ENCODE measurements at regions not wholly inside any gene's neighbourhood (a gene's known extent, or its start where the extent isn't known, plus 50 kb on each side); places are given as distances from the start of the nearest gene placed in this dataset.

GRCh38 chr10:65320236-65321026 is 1605.4 kb upstream of the LRRTM3 start:
- TF ChIP-seq CTCF (IDR thresholded peaks at IDR 0.05; ENCODE audit: borderline replicate concordance, control extremely low read depth, extremely low read depth, insufficient read depth, missing control alignments) = no peak
- in situ Hi-C loops (cut with MboI; ENCODE audit: low sequenced_read_pairs, unreplicated experiment) = no loop called here
- DNase-seq (ENCODE audit: low spot score) = no peak

DNA sequence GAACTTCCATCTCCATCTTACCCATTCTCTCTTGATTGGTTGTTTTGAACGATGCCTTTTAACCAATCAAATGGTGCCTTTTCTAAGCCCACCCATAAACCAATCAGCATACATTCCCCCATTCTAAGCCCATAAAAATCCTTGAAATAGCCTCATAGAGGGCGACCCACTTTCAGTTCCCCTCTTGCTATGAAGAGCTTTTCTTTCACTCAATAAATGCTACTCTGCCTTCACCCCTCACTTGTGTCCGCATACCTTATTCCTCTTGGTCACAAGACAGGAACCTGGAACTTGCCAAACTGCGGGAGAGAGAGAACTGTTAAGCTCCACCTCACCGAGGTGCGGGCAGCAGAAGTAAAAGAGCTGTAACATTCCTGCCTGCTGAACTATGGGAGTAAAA is 1602.0 kb upstream of the LRRTM3 start:
- DNase-seq (ENCODE audit: low spot score) = no peak
- no peak for TF ChIP-seq CTCF (IDR thresholded peaks at IDR 0.05; ENCODE audit: borderline replicate concordance, control extremely low read depth, extremely low read depth, insufficient read depth, missing control alignments)
- in situ Hi-C loops (cut with MboI; ENCODE audit: low sequenced_read_pairs, unreplicated experiment) = no loop called here

GRCh38 chr10:65325913-65326312 is 1599.9 kb upstream of the LRRTM3 start:
- no peak for TF ChIP-seq CTCF (IDR thresholded peaks at IDR 0.05; ENCODE audit: borderline replicate concordance, control extremely low read depth, extremely low read depth, insufficient read depth, missing control alignments)
- in situ Hi-C loops (cut with MboI; ENCODE audit: low sequenced_read_pairs, unreplicated experiment) = no loop called here
- no peak for DNase-seq (ENCODE audit: low spot score)

- in situ Hi-C loops (cut with MboI; ENCODE audit: low sequenced_read_pairs, unreplicated experiment) = no loop called here
- DNase-seq (ENCODE audit: low spot score) = no peak
- TF ChIP-seq CTCF (IDR thresholded peaks at IDR 0.05; ENCODE audit: borderline replicate concordance, control extremely low read depth, extremely low read depth, insufficient read depth, missing control alignments) = no peak
Observed at GRCh38 chr10:65328486-65328885, 1597.3 kb upstream of the LRRTM3 start.

- no peak for DNase-seq (ENCODE audit: low spot score)
- TF ChIP-seq CTCF (IDR thresholded peaks at IDR 0.05; ENCODE audit: borderline replicate concordance, control extremely low read depth, extremely low read depth, insufficient read depth, missing control alignments) = no peak
- in situ Hi-C loops (cut with MboI; ENCODE audit: low sequenced_read_pairs, unreplicated experiment) = no loop called here
Observed at GRCh38 chr10:65335311-65335710, 1590.5 kb upstream of the LRRTM3 start.

- DNase-seq (ENCODE audit: low spot score) = no peak
- in situ Hi-C loops (cut with MboI; ENCODE audit: low sequenced_read_pairs, unreplicated experiment) = no loop called here
- no peak for TF ChIP-seq CTCF (IDR thresholded peaks at IDR 0.05; ENCODE audit: borderline replicate concordance, control extremely low read depth, extremely low read depth, insufficient read depth, missing control alignments)
Observed at GRCh38 chr10:65340340-65340739, 1585.5 kb upstream of the LRRTM3 start.

All from GM13976 (cell line).